ENCODE measurements at regions not wholly inside any gene's neighbourhood (a gene's known extent, or its start where the extent isn't known, plus 50 kb on each side); places are given as distances from the start of the nearest gene placed in this dataset.
A peak's percentile ranks its signal among the peaks of the same experiment; 100 is the strongest.

DNA sequence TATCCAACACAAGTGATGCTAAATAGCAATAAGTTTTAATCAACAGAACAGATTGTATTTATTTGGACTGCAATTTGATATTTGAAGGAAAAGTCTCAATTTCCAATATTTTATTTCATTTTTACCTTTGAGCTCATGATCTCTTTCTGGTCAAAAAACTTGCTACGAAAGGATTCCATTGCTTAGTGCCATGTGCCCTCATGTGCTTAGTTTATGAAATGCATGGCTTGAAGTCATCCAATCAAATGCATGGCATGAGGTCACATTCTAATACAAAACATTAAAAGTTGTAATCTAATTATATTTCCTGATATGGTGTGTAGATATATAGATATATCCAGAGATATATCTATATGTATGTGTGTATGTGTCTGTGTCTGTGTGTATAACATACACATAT, 321.2 kb upstream of the ADGRB3 start:
- Histone ChIP-seq H3K4me2 (ENCODE audit: insufficient read depth, low read length) (no peak overlapping the region), H4K20me1 (ENCODE audit: insufficient read depth, low read length) (no peaks in the 10 kb centered on the region), H3K4me1 (ENCODE audit: insufficient read depth, low read length) (no peaks in the 10 kb centered on the region), H3K9me3 (ENCODE audit: insufficient read depth, low read length, severe bottlenecking) (no peaks in the 10 kb centered on the region), H3K4me3 (ENCODE audit: low read depth in 1 of 2, low read length in 2 of 2) (no peak overlapping the region), H3K9ac (ENCODE audit: low read depth, low read length) (no peak overlapping the region), H3K27ac (ENCODE audit: low read length) (no peak overlapping the region), H3K36me3 (ENCODE audit: insufficient read depth, low read length) (no peaks in the 10 kb centered on the region), H3K79me2 (ENCODE audit: insufficient read depth, low read length) (no peaks in the 10 kb centered on the region), H2AFZ (ENCODE audit: low read depth, low read length) (no peak overlapping the region), H3K27me3 (ENCODE audit: insufficient read depth, low read length, poor library complexity) (no peaks in the 10 kb centered on the region)
- ATAC-seq (ENCODE audit: insufficient read depth, low read depth) (no peak), DNase-seq (no peak)
- TF ChIP-seq, protein P1, sequence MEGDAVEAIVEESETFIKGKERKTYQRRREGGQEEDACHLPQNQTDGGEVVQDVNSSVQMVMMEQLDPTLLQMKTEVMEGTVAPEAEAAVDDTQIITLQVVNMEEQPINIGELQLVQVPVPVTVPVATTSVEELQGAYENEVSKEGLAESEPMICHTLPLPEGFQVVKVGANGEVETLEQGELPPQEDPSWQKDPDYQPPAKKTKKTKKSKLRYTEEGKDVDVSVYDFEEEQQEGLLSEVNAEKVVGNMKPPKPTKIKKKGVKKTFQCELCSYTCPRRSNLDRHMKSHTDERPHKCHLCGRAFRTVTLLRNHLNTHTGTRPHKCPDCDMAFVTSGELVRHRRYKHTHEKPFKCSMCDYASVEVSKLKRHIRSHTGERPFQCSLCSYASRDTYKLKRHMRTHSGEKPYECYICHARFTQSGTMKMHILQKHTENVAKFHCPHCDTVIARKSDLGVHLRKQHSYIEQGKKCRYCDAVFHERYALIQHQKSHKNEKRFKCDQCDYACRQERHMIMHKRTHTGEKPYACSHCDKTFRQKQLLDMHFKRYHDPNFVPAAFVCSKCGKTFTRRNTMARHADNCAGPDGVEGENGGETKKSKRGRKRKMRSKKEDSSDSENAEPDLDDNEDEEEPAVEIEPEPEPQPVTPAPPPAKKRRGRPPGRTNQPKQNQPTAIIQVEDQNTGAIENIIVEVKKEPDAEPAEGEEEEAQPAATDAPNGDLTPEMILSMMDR (IDR thresholded peaks at IDR 0.05; ENCODE audit: borderline replicate concordance, extremely low read depth, low read length, poor library complexity, severe bottlenecking), result peak; percentile 7
- no peak for TF ChIP-seq EZH2 (IDR thresholded peaks at IDR 0.05; ENCODE audit: borderline replicate concordance, low read depth, low read length, severe bottlenecking)

DNA sequence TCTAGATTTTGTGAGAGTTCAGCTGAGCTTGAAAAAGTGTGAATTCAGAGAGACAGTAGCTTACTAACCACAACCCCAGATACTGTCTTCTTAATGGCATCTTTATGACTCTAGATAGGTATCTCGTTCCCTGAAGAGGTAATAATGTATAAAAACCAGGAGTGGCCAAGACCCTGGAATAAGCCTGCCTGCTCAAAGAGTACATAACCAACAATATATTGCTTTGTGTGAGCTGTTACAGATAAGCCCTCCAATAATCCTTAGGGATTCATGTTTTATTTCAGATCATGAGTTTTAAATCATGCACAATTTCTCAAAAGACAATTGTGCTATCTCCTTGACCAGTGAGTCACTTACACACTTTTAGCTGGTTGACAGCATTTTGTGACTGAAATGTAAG, 327.8 kb upstream of the ADGRB3 start:
- H4K20me1 ChIP-seq (ENCODE audit: insufficient read depth, low read length), result no peaks in the 10 kb centered on the region
- H2AFZ ChIP-seq (ENCODE audit: low read depth, low read length), result no peak overlapping the region
- H3K27me3 ChIP-seq (ENCODE audit: insufficient read depth, low read length, poor library complexity), result no peaks in the 10 kb centered on the region
- H3K27ac ChIP-seq (ENCODE audit: low read length), result no peak overlapping the region
- DNase-seq (no peak), ATAC-seq (ENCODE audit: insufficient read depth, low read depth) (no peak)
- H3K79me2 ChIP-seq (ENCODE audit: insufficient read depth, low read length), result no peaks in the 10 kb centered on the region
- no peak overlapping the region for H3K9ac ChIP-seq (ENCODE audit: low read depth, low read length)
- no peak overlapping the region for H3K4me2 ChIP-seq (ENCODE audit: insufficient read depth, low read length)
- H3K9me3 ChIP-seq (ENCODE audit: insufficient read depth, low read length, severe bottlenecking), result no peaks in the 10 kb centered on the region
- no peak for TF ChIP-seq EZH2 (IDR thresholded peaks at IDR 0.05; ENCODE audit: borderline replicate concordance, low read depth, low read length, severe bottlenecking)
- TF ChIP-seq, protein P1 (IDR thresholded peaks at IDR 0.05; ENCODE audit: borderline replicate concordance, extremely low read depth, low read length, poor library complexity, severe bottlenecking), result no peak
- no peaks in the 10 kb centered on the region for H3K36me3 ChIP-seq (ENCODE audit: insufficient read depth, low read length)
- no peaks in the 10 kb centered on the region for H3K4me1 ChIP-seq (ENCODE audit: insufficient read depth, low read length)
- no peak overlapping the region for H3K4me3 ChIP-seq (ENCODE audit: low read depth in 1 of 2, low read length in 2 of 2)

DNA sequence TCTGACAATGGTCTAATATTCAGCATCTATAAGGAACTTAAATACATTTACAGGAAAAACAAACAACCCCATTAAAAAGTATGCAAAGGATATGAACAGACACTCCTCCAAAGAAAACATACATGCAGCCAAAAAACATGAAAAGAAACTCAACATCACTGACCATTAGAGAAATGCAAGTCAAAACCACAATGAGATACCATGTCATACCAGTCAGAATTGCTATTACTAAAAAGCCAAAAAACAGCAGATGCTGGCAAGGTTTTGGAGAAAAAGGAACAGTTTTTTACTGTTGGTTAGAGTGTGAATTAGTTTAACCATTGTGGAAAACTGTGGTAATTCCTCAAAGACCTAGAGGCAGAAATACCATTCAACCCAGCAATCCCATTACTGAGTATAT, 339.0 kb upstream of the ADGRB3 start:
- Histone ChIP-seq H2AFZ (ENCODE audit: low read depth, low read length) (no peak overlapping the region), H3K9ac (ENCODE audit: low read depth, low read length) (no peak overlapping the region), H3K27ac (ENCODE audit: low read length) (no peak overlapping the region), H3K79me2 (ENCODE audit: insufficient read depth, low read length) (no peaks in the 10 kb centered on the region), H3K4me3 (ENCODE audit: low read depth in 1 of 2, low read length in 2 of 2) (no peak overlapping the region), H4K20me1 (ENCODE audit: insufficient read depth, low read length) (no peaks in the 10 kb centered on the region), H3K9me3 (ENCODE audit: insufficient read depth, low read length, severe bottlenecking) (no peaks in the 10 kb centered on the region), H3K4me1 (ENCODE audit: insufficient read depth, low read length) (no peaks in the 10 kb centered on the region), H3K4me2 (ENCODE audit: insufficient read depth, low read length) (no peak overlapping the region), H3K27me3 (ENCODE audit: insufficient read depth, low read length, poor library complexity) (no peaks in the 10 kb centered on the region), H3K36me3 (ENCODE audit: insufficient read depth, low read length) (no peaks in the 10 kb centered on the region)
- ATAC-seq (ENCODE audit: insufficient read depth, low read depth) (no peak), DNase-seq (no peak)
- TF ChIP-seq, protein P1 (IDR thresholded peaks at IDR 0.05; ENCODE audit: borderline replicate concordance, extremely low read depth, low read length, poor library complexity, severe bottlenecking), result no peak
- no peak for TF ChIP-seq EZH2 (IDR thresholded peaks at IDR 0.05; ENCODE audit: borderline replicate concordance, low read depth, low read length, severe bottlenecking)

DNA sequence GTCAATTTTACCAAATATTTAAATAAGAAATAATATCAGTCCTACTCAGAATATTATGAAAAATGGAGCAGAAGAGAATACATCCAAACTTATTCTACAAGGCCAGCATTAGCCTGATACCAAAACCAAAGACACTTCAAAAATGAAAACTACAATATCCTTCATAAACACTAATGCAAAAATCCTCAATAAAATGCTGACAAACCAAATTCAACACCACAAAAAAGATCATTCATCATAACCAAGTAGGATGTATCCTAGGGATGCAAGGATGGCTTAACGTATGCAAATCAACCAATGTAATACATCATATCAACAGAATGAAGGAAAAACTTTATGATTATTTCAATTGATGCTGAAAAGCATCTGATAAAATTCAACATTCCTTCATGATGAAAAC, 352.4 kb upstream of the ADGRB3 start:
- Histone ChIP-seq H3K36me3 (ENCODE audit: insufficient read depth, low read length) (no peaks in the 10 kb centered on the region), H3K9ac (ENCODE audit: low read depth, low read length) (no peak overlapping the region), H3K79me2 (ENCODE audit: insufficient read depth, low read length) (no peaks in the 10 kb centered on the region), H3K9me3 (ENCODE audit: insufficient read depth, low read length, severe bottlenecking) (no peaks in the 10 kb centered on the region), H3K27ac (ENCODE audit: low read length) (no peak overlapping the region), H3K4me3 (ENCODE audit: low read depth in 1 of 2, low read length in 2 of 2) (no peak overlapping the region), H3K4me2 (ENCODE audit: insufficient read depth, low read length) (no peak overlapping the region), H2AFZ (ENCODE audit: low read depth, low read length) (no peak overlapping the region), H3K27me3 (ENCODE audit: insufficient read depth, low read length, poor library complexity) (no peaks in the 10 kb centered on the region), H3K4me1 (ENCODE audit: insufficient read depth, low read length) (no peaks in the 10 kb centered on the region), H4K20me1 (ENCODE audit: insufficient read depth, low read length) (no peaks in the 10 kb centered on the region)
- DNase-seq, result no peak
- ATAC-seq (ENCODE audit: insufficient read depth, low read depth), result no peak
- TF ChIP-seq, protein P1 (IDR thresholded peaks at IDR 0.05; ENCODE audit: borderline replicate concordance, extremely low read depth, low read length, poor library complexity, severe bottlenecking), result no peak
- no peak for TF ChIP-seq EZH2 (IDR thresholded peaks at IDR 0.05; ENCODE audit: borderline replicate concordance, low read depth, low read length, severe bottlenecking)
